ENCODE measurements at regions not wholly inside any gene's neighbourhood (a gene's known extent, or its start where the extent isn't known, plus 50 kb on each side); places are given as distances from the start of the nearest gene placed in this dataset.

- no peak overlapping the region for H3K4me3 ChIP-seq
- H3K27me3 ChIP-seq: no peaks in the 10 kb centered on the region
- no peak for DNase-seq
- intact Hi-C loops (cut with DNase I): no loop called here
- TF ChIP-seq EP300 (IDR thresholded peaks at IDR 0.05) (no peak), POLR2A (IDR thresholded peaks at IDR 0.05) (no peak), POLR2AphosphoS5 (IDR thresholded peaks at IDR 0.05) (no peak), CTCF (IDR thresholded peaks at IDR 0.05) (no peak)
- WGBS, 2 donors: 85 to 90% methylated on average over 2 of the region's 2 CpGs
- H3K4me1 ChIP-seq: no peaks in the 10 kb centered on the region
- H3K27ac ChIP-seq: no peak overlapping the region
- H3K36me3 ChIP-seq: no peaks in the 10 kb centered on the region
- H3K9me3 ChIP-seq: peaks cover 0 to 3% (median 0%) of the 10 kb centered on the region in 4 donors
Observed at GRCh38 chr11:96627376-96627775, 237.6 kb downstream of the JRKL start.

- Histone ChIP-seq H3K4me1 (no peaks in the 10 kb centered on the region), H3K4me3 (no peak overlapping the region), H3K27me3 (no peaks in the 10 kb centered on the region), H3K9me3 (no peaks in the 10 kb centered on the region), H3K36me3 (no peaks in the 10 kb centered on the region), H3K27ac (no peak overlapping the region)
- no peak for TF ChIP-seq POLR2AphosphoS5 (IDR thresholded peaks at IDR 0.05)
- TF ChIP-seq CTCF (IDR thresholded peaks at IDR 0.05): no peak
- no peak for DNase-seq
- WGBS, 2 donors: 88 to 91% methylated on average over 15 of the region's 15 CpGs
- intact Hi-C loops (cut with DNase I): no loop called here
Observed at GRCh38 chr11:96635655-96636054, 245.8 kb downstream of the JRKL start.

- WGBS, 2 donors: 11 to 47% methylated on average over 2 of the region's 2 CpGs
- no peaks in the 10 kb centered on the region for H3K27me3 ChIP-seq
- H3K9me3 ChIP-seq: no peaks in the 10 kb centered on the region
- H3K36me3 ChIP-seq: no peaks in the 10 kb centered on the region
- H3K27ac ChIP-seq: no peak overlapping the region
- intact Hi-C loops (cut with DNase I): no loop called here
- no peak for DNase-seq
- TF ChIP-seq POLR2A (IDR thresholded peaks at IDR 0.05): no peak
- no peak for TF ChIP-seq POLR2AphosphoS5 (IDR thresholded peaks at IDR 0.05)
- no peak for TF ChIP-seq EP300 (IDR thresholded peaks at IDR 0.05)
- no peak for TF ChIP-seq CTCF (IDR thresholded peaks at IDR 0.05)
- no peaks in the 10 kb centered on the region for H3K4me1 ChIP-seq
- H3K4me3 ChIP-seq: no peak overlapping the region
Observed at GRCh38 chr11:96641261-96641660, 251.4 kb downstream of the JRKL start.

- intact Hi-C loops (cut with DNase I): no loop called here
- no peaks in the 10 kb centered on the region for H3K4me1 ChIP-seq
- H3K9me3 ChIP-seq: no peaks in the 10 kb centered on the region
- no peak overlapping the region for H3K4me3 ChIP-seq
- no peak for DNase-seq
- H3K27me3 ChIP-seq: no peaks in the 10 kb centered on the region
- no peak overlapping the region for H3K27ac ChIP-seq
- H3K36me3 ChIP-seq: no peaks in the 10 kb centered on the region
- no peak for TF ChIP-seq CTCF (IDR thresholded peaks at IDR 0.05)
- TF ChIP-seq POLR2AphosphoS5 (IDR thresholded peaks at IDR 0.05): no peak
- TF ChIP-seq POLR2A (IDR thresholded peaks at IDR 0.05): no peak
- TF ChIP-seq EP300 (IDR thresholded peaks at IDR 0.05): no peak
- 88 to 93% methylated on average over 1 of the region's 1 CpG for WGBS, 2 donors
Observed at GRCh38 chr11:96642583-96642982, 252.8 kb downstream of the JRKL start.

- Histone ChIP-seq H3K27me3 (no peaks in the 10 kb centered on the region), H3K36me3 (no peaks in the 10 kb centered on the region), H3K4me3 (no peak overlapping the region), H3K9me3 (no peaks in the 10 kb centered on the region), H3K27ac (no peak overlapping the region), H3K4me1 (no peaks in the 10 kb centered on the region)
- no peak for TF ChIP-seq EP300 (IDR thresholded peaks at IDR 0.05)
- TF ChIP-seq POLR2AphosphoS5 (IDR thresholded peaks at IDR 0.05): no peak
- no peak for TF ChIP-seq CTCF (IDR thresholded peaks at IDR 0.05)
- no peak for TF ChIP-seq POLR2A (IDR thresholded peaks at IDR 0.05)
- WGBS, 2 donors: 81 to 85% methylated on average over 5 of the region's 5 CpGs
- intact Hi-C loops (cut with DNase I): no loop called here
- DNase-seq: no peak
Observed at GRCh38 chr11:96643173-96643572, 253.4 kb downstream of the JRKL start.

Data from sigmoid colon (tissue), 6 donors.